GM18511 (cell line): ENCODE measurements at regions not wholly inside any gene's neighbourhood (a gene's known extent, or its start where the extent isn't known, plus 50 kb on each side); places are given as distances from the start of the nearest gene placed in this dataset.
"Not testable (repeated sequence)": the region's sequence is repeated elsewhere in the genome, so short reads cannot be mapped to it uniquely, and the experiment has no call there.

Source experiments
- ATAC-seq: cut with Tn5 transposase; IDR thresholded peaks from one replicate; pipeline ENCODE4 v1.9.1; 2021; ENCODE audit warnings: mild to moderate bottlenecking, moderate library complexity; ENCODE audit not compliant: unreplicated experiment

- no peak for ATAC-seq
Measured at GRCh38 chr9:13942695-13943094, 371.2 kb downstream of the NFIB start.

- ATAC-seq, result no peak
Measured at GRCh38 chr9:13942201-13942600, 371.7 kb downstream of the NFIB start.

- ATAC-seq, result no peak
Measured at GRCh38 chr9:13941714-13942113, 372.2 kb downstream of the NFIB start.

GRCh38 chr9:13939701-13940490 is 374.0 kb downstream of the NFIB start:
- ATAC-seq, result no peak

- no peak for ATAC-seq
Measured at GRCh38 chr9:13939134-13939533, 374.8 kb downstream of the NFIB start.

GRCh38 chr9:13934416-13934815 is 379.5 kb downstream of the NFIB start:
- ATAC-seq, result no peak

- no peak for ATAC-seq
Measured at GRCh38 chr9:13933268-13933656, 380.7 kb downstream of the NFIB start.

GRCh38 chr9:13932528-13933267 is 381.2 kb downstream of the NFIB start:
- no peak for ATAC-seq

- ATAC-seq, result no peak
Measured at GRCh38 chr9:13929013-13929412, 384.9 kb downstream of the NFIB start.

- ATAC-seq, result no peak
Measured at GRCh38 chr9:13923381-13923780, 390.6 kb downstream of the NFIB start.

- no peak for ATAC-seq
Measured at GRCh38 chr9:13920557-13920956, 393.4 kb downstream of the NFIB start.

GRCh38 chr9:13919401-13919800 is 394.5 kb downstream of the NFIB start:
- no peak for ATAC-seq

- ATAC-seq, result no peak
Measured at GRCh38 chr9:13917534-13917933, 396.4 kb downstream of the NFIB start.

- ATAC-seq, result no peak
Measured at GRCh38 chr9:13915591-13916301, 398.2 kb downstream of the NFIB start.

GRCh38 chr9:13915131-13915530 is 398.8 kb downstream of the NFIB start:
- no peak for ATAC-seq

- ATAC-seq, result no peak
Measured at GRCh38 chr9:13911473-13911872, 402.5 kb downstream of the NFIB start.

- ATAC-seq, result not testable (repeated sequence)
Measured at GRCh38 chr9:13907842-13908241, 406.1 kb downstream of the NFIB start.

- no peak for ATAC-seq
Measured at GRCh38 chr9:13904746-13905145, 409.2 kb downstream of the NFIB start.

- no peak for ATAC-seq
Measured at GRCh38 chr9:13904311-13904710, 409.6 kb downstream of the NFIB start.

GRCh38 chr9:13902286-13903066 is 411.5 kb downstream of the NFIB start:
- no peak for ATAC-seq

GRCh38 chr9:13901176-13901575 is 412.8 kb downstream of the NFIB start:
- ATAC-seq, result no peak
